ENCODE measurements at regions not wholly inside any gene's neighbourhood (a gene's known extent, or its start where the extent isn't known, plus 50 kb on each side); places are given as distances from the start of the nearest gene placed in this dataset.
A peak's percentile ranks its signal among the peaks of the same experiment; 100 is the strongest.
"Not testable (repeated sequence)": the region's sequence is repeated elsewhere in the genome, so short reads cannot be mapped to it uniquely, and the experiment has no call there.

GRCh38 chr2:136281281-136282114 lies 163.5 kb upstream of the CXCR4 start:
- H3K79me2 ChIP-seq (ENCODE audit: insufficient read depth, low read length): no peaks in the 10 kb centered on the region
- no peak overlapping the region for H3K4me3 ChIP-seq (replicated peaks in 1 of 3; ENCODE audit: low read depth in 2 of 3, low read length in 3 of 3)
- peaks cover 0 to 3% (median 2%) of the 10 kb centered on the region in 3 donors for H3K27me3 Mint-ChIP-seq (ENCODE audit: low read depth in 3 of 3)
- H3K9me3 ChIP-seq (replicated peaks in 1 of 2; ENCODE audit: control insufficient read depth in 1 of 2, insufficient read depth in 1 of 2, low read length in 2 of 2): no peaks in the 10 kb centered on the region
- no peak overlapping the region for H3K4me3 Mint-ChIP-seq
- no peaks in the 10 kb centered on the region for H3K36me3 ChIP-seq (replicated peaks in 1 of 2; ENCODE audit: control insufficient read depth in 1 of 2, insufficient read depth in 2 of 2, low read length in 2 of 2)
- H3K9me3 Mint-ChIP-seq: peaks cover 0 to 4% (median 0%) of the 10 kb centered on the region in 7 donors
- H2AFZ ChIP-seq (ENCODE audit: insufficient read depth, low read depth, low read length, poor library complexity, severe bottlenecking): no peak overlapping the region
- no peak overlapping the region for H3K4me2 ChIP-seq (replicated peaks; ENCODE audit: extremely low read depth, low read length, poor library complexity, severe bottlenecking)
- peak overlapping the region in 3 of 7 donors; percentile 23 to 60 (median 40) for H3K27ac Mint-ChIP-seq
- H3K27ac ChIP-seq (ENCODE audit: low read depth in 1 of 2, low read length in 2 of 2): no peak overlapping the region
- H3K27me3 ChIP-seq (ENCODE audit: control insufficient read depth in 2 of 2, insufficient read depth in 2 of 2, low read length in 2 of 2): no peaks in the 10 kb centered on the region
- WGBS (ENCODE audit: insufficient coverage): 84% methylated on average over 16 of the region's 17 CpGs
- no peaks in the 10 kb centered on the region for H3K36me3 Mint-ChIP-seq
- peaks cover 0 to 5% of the 10 kb centered on the region in 2 donors for H3K4me1 ChIP-seq (ENCODE audit: control insufficient read depth in 1 of 2, insufficient read depth in 2 of 2, low read length in 2 of 2)
- no peak overlapping the region for H3K9ac ChIP-seq (ENCODE audit: insufficient read depth, low read length, poor library complexity, severe bottlenecking)
- no peaks in the 10 kb centered on the region for H4K20me1 ChIP-seq (ENCODE audit: insufficient read depth, low read length)
- no peak for TF ChIP-seq CTCF (IDR thresholded peaks at IDR 0.05)
- no peak for DNase-seq
- intact Hi-C loops (cut with micrococcal nuclease): no loop called here
- H3K4me1 Mint-ChIP-seq: peaks cover 14% of the 10 kb centered on the region

- H3K27ac Mint-ChIP-seq; H3K4me1 Mint-ChIP-seq; intact Hi-C loops (cut with micrococcal nuclease); H3K9ac ChIP-seq (ENCODE audit: insufficient read depth, low read length, poor library complexity, severe bottlenecking); H4K20me1 ChIP-seq (ENCODE audit: insufficient read depth, low read length); H3K79me2 ChIP-seq (ENCODE audit: insufficient read depth, low read length); H2AFZ ChIP-seq (ENCODE audit: insufficient read depth, low read depth, low read length, poor library complexity, severe bottlenecking); DNase-seq; H3K9me3 ChIP-seq (replicated peaks in 1 of 2; ENCODE audit: control insufficient read depth in 1 of 2, insufficient read depth in 1 of 2, low read length in 2 of 2); H3K27me3 ChIP-seq (ENCODE audit: control insufficient read depth in 2 of 2, insufficient read depth in 2 of 2, low read length in 2 of 2); H3K4me2 ChIP-seq (replicated peaks; ENCODE audit: extremely low read depth, low read length, poor library complexity, severe bottlenecking); H3K4me1 ChIP-seq (ENCODE audit: control insufficient read depth in 1 of 2, insufficient read depth in 2 of 2, low read length in 2 of 2); H3K27ac ChIP-seq (ENCODE audit: low read depth in 1 of 2, low read length in 2 of 2); H3K36me3 Mint-ChIP-seq; H3K27me3 Mint-ChIP-seq (ENCODE audit: low read depth in 3 of 3); H3K4me3 ChIP-seq (replicated peaks in 1 of 3; ENCODE audit: low read depth in 2 of 3, low read length in 3 of 3); H3K4me3 Mint-ChIP-seq; H3K36me3 ChIP-seq (replicated peaks in 1 of 2; ENCODE audit: control insufficient read depth in 1 of 2, insufficient read depth in 2 of 2, low read length in 2 of 2): not testable (repeated sequence)
- peaks cover 14 to 34% (median 22%) of the 10 kb centered on the region in 7 donors for H3K9me3 Mint-ChIP-seq
- 100% methylated on average over 1 of the region's 4 CpGs for WGBS (ENCODE audit: insufficient coverage)
Observed at GRCh38 chr2:136266346-136266745, 148.4 kb upstream of the CXCR4 start.
